Sigmoid colon (tissue), 6 donors: ENCODE measurements at regions not wholly inside any gene's neighbourhood (a gene's known extent, or its start where the extent isn't known, plus 50 kb on each side); places are given as distances from the start of the nearest gene placed in this dataset.

Source experiments
- DNase-seq: peaks from one replicate; pipeline ENCODE4 v3.0.0-alpha.2; 2019
- H3K27ac ChIP-seq, 4 donors: fragments of 200-600 bp; sonication (generic); one replicate each; pipeline ENCODE4 v1.5.1; 2016 to 2019; ENCODE audit warnings: mild to moderate bottlenecking in 1 of 4
- H3K27me3 ChIP-seq, 3 donors: fragments of 200-600 bp; sonication (generic); one replicate each; pipeline ENCODE4 v1.5.1; 2019; ENCODE audit warnings: mild to moderate bottlenecking in 1 of 3
- H3K36me3 ChIP-seq, 4 donors: fragments of 200-600 bp; sonication (generic); one replicate each; pipeline ENCODE4 v1.5.1; 2016 to 2019
- H3K4me1 ChIP-seq, 4 donors: fragments of 200-600 bp; sonication (generic); one replicate each; pipeline ENCODE4 v1.5.1; 2017 to 2019
- H3K4me3 ChIP-seq, 4 donors: fragments of 200-600 bp; sonication (generic); one replicate each; pipeline ENCODE4 v1.5.1; 2017 to 2019; ENCODE audit warnings: mild to moderate bottlenecking in 2 of 4, moderate library complexity in 1 of 4
- H3K9me3 ChIP-seq, 4 donors: fragments of 200-600 bp in 3 of 4; sonication (generic) in 3 of 4; one replicate each; pipeline versions ENCODE4 v1.5.1 to v1.6.1; 2013 to 2019
- CTCF ChIP-seq, 4 experiments: fragments of 450-650 bp in 3 of 4; fragments of 200-600 bp in 1 of 4; IDR thresholded peaks; one replicate each; pipeline ENCODE4 v1.5.1; 2016 to 2019; ENCODE audit warnings: antibody characterized with exemption in 4 of 4, mild to moderate bottlenecking in 3 of 4, moderate library complexity in 2 of 4
- EP300 ChIP-seq, 4 donors: sonication (generic); formaldehyde crosslinking; IDR thresholded peaks; one replicate each; pipeline ENCODE4 v1.6.1; 2017; ENCODE audit warnings: antibody characterized with exemption in 4 of 4
- POLR2A ChIP-seq, 2 donors: fragments of 450-650 bp; IDR thresholded peaks; one replicate each; pipeline ENCODE4 v1.6.1; 2016; ENCODE audit warnings: antibody characterized with exemption in 2 of 2, mild to moderate bottlenecking in 2 of 2, moderate library complexity in 2 of 2
- POLR2AphosphoS5 ChIP-seq, 4 donors: sonication (generic); formaldehyde crosslinking; IDR thresholded peaks; one replicate each; pipeline ENCODE4 v1.6.1; 2017; ENCODE audit warnings: antibody characterized with exemption in 4 of 4
- WGBS, 2 donors: extraction: QIAGEN DNeasy Blood & Tissue Kit; methylation state at CpG; one replicate each; pipeline ENCODE4 v1.1.7; 2013; 5-methylcytosine and 5-hydroxymethylcytosine counted together
- intact Hi-C: fragments of 100-400 bp; cut with DNase I; formaldehyde crosslinking; loops from one replicate; pipeline ENCODE4 v1.15.1; 2023
- donor health status: healthy with polysubstance abuse.
- donor health status: healthy.

- 83 to 84% methylated on average over 2 of the region's 2 CpGs for WGBS, 2 donors
- Histone ChIP-seq H3K27ac (no peak overlapping the region), H3K36me3 (no peaks in the 10 kb centered on the region), H3K9me3 (no peaks in the 10 kb centered on the region), H3K4me3 (no peak overlapping the region), H3K27me3 (no peaks in the 10 kb centered on the region), H3K4me1 (no peaks in the 10 kb centered on the region)
- no peak for DNase-seq
- no peak for TF ChIP-seq EP300 (IDR thresholded peaks at IDR 0.05)
- TF ChIP-seq POLR2A (IDR thresholded peaks at IDR 0.05), result no peak
- no peak for TF ChIP-seq POLR2AphosphoS5 (IDR thresholded peaks at IDR 0.05)
- no peak for TF ChIP-seq CTCF (IDR thresholded peaks at IDR 0.05)
- intact Hi-C loops, result no loop called here
These were observed 340.5 kb downstream of the FSCB start for GRCh38 chr14:44166611-44167010.

GRCh38 chr14:44165936-44166335, 341.1 kb downstream of the FSCB start:
- Histone ChIP-seq H3K4me1 (no peaks in the 10 kb centered on the region), H3K4me3 (no peak overlapping the region), H3K9me3 (no peaks in the 10 kb centered on the region), H3K27me3 (no peaks in the 10 kb centered on the region), H3K36me3 (no peaks in the 10 kb centered on the region), H3K27ac (no peak overlapping the region)
- no peak for TF ChIP-seq POLR2A (IDR thresholded peaks at IDR 0.05)
- no peak for TF ChIP-seq EP300 (IDR thresholded peaks at IDR 0.05)
- TF ChIP-seq CTCF (IDR thresholded peaks at IDR 0.05), result no peak
- no peak for TF ChIP-seq POLR2AphosphoS5 (IDR thresholded peaks at IDR 0.05)
- intact Hi-C loops, result no loop called here
- no peak for DNase-seq
- WGBS, 2 donors, result 72 to 86% methylated on average over 3 of the region's 3 CpGs

- Histone ChIP-seq H3K9me3 (no peaks in the 10 kb centered on the region), H3K27me3 (no peaks in the 10 kb centered on the region), H3K27ac (no peak overlapping the region), H3K4me3 (no peak overlapping the region), H3K4me1 (no peaks in the 10 kb centered on the region), H3K36me3 (no peaks in the 10 kb centered on the region)
- intact Hi-C loops, result no loop called here
- 23 to 57% methylated on average over 1 of the region's 1 CpG for WGBS, 2 donors
- no peak for TF ChIP-seq POLR2A (IDR thresholded peaks at IDR 0.05)
- TF ChIP-seq CTCF (IDR thresholded peaks at IDR 0.05), result no peak
- DNase-seq, result no peak
These were observed 341.8 kb downstream of the FSCB start for GRCh38 chr14:44165286-44165685.

- no peak overlapping the region for H3K27ac ChIP-seq
- H3K4me1 ChIP-seq, result no peaks in the 10 kb centered on the region
- H3K36me3 ChIP-seq, result no peaks in the 10 kb centered on the region
- TF ChIP-seq CTCF (IDR thresholded peaks at IDR 0.05), result no peak
- TF ChIP-seq POLR2AphosphoS5 (IDR thresholded peaks at IDR 0.05), result no peak
- no peak for TF ChIP-seq POLR2A (IDR thresholded peaks at IDR 0.05)
- no peak for TF ChIP-seq EP300 (IDR thresholded peaks at IDR 0.05)
- intact Hi-C loops, result no loop called here
- no peak for DNase-seq
- H3K27me3 ChIP-seq, result no peaks in the 10 kb centered on the region
- no peaks in the 10 kb centered on the region for H3K9me3 ChIP-seq
- no peak overlapping the region for H3K4me3 ChIP-seq
- 83 to 86% methylated on average over 2 of the region's 2 CpGs for WGBS, 2 donors
These were observed 343.1 kb downstream of the FSCB start for GRCh38 chr14:44163946-44164345.

GRCh38 chr14:44162197-44162596, 344.9 kb downstream of the FSCB start:
- Histone ChIP-seq H3K27me3 (no peaks in the 10 kb centered on the region), H3K4me1 (no peaks in the 10 kb centered on the region), H3K4me3 (no peak overlapping the region), H3K36me3 (no peaks in the 10 kb centered on the region), H3K9me3 (no peaks in the 10 kb centered on the region), H3K27ac (no peak overlapping the region)
- DNase-seq, result no peak
- no peak for TF ChIP-seq POLR2AphosphoS5 (IDR thresholded peaks at IDR 0.05)
- no peak for TF ChIP-seq CTCF (IDR thresholded peaks at IDR 0.05)
- no peak for TF ChIP-seq POLR2A (IDR thresholded peaks at IDR 0.05)
- no peak for TF ChIP-seq EP300 (IDR thresholded peaks at IDR 0.05)
- WGBS, 2 donors, result 51 to 86% methylated on average over 5 of the region's 5 CpGs
- intact Hi-C loops, result no loop called here
